Hepatocyte (in vitro differentiated cells): ENCODE measurements at regions not wholly inside any gene's neighbourhood (a gene's known extent, or its start where the extent isn't known, plus 50 kb on each side); places are given as distances from the start of the nearest gene placed in this dataset.

Experiments
- DNase-seq: peaks from one replicate; pipeline ENCODE4 v3.0.0-alpha.2; 2016; ENCODE audit warnings: low spot score
- H2AFZ ChIP-seq: fragments of 200-600 bp; sonication (generic); 2 replicates; pipeline ENCODE4 v1.6.0; 2016; ENCODE audit warnings: antibody characterized with exemption, mild to moderate bottlenecking
- H3K27ac ChIP-seq: fragments of 200-600 bp; sonication (generic); 2 replicates; pipeline ENCODE4 v1.5.1; 2016; ENCODE audit warnings: mild to moderate bottlenecking
- H3K27me3 ChIP-seq: fragments of 200-600 bp; sonication (generic); 2 replicates; pipeline ENCODE4 v1.6.1; 2016
- H3K36me3 ChIP-seq: fragments of 200-600 bp; sonication (generic); replicated peaks from 2 replicates; pipeline ENCODE4 v1.5.1; 2016; ENCODE audit warnings: low read depth; ENCODE audit not compliant: insufficient read depth
- H3K4me1 ChIP-seq: fragments of 200-600 bp; sonication (generic); 2 replicates; pipeline ENCODE4 v1.5.1; 2016; ENCODE audit warnings: mild to moderate bottlenecking, moderate library complexity; ENCODE audit not compliant: insufficient read depth
- H3K4me2 ChIP-seq: fragments of 200-600 bp; sonication (generic); 2 replicates; pipeline ENCODE4 v1.6.0; 2016
- H3K4me3 ChIP-seq: fragments of 200-600 bp; sonication (generic); 2 replicates; pipeline ENCODE4 v1.5.1; 2016; ENCODE audit warnings: mild to moderate bottlenecking
- H3K79me2 ChIP-seq: fragments of 200-600 bp; sonication (generic); 2 replicates; pipeline ENCODE4 v1.6.0; 2017; ENCODE audit warnings: mild to moderate bottlenecking
- H3K9me2 ChIP-seq: fragments of 200-600 bp; sonication (generic); replicated peaks from 2 replicates; pipeline ENCODE4 v1.6.0; 2017; ENCODE audit warnings: mild to moderate bottlenecking; ENCODE audit not compliant: insufficient read depth
- H3K9me3 ChIP-seq: fragments of 200-600 bp; sonication (generic); 2 replicates; pipeline ENCODE4 v1.5.1; 2016; ENCODE audit warnings: low read depth, mild to moderate bottlenecking
- H4K20me1 ChIP-seq: fragments of 200-600 bp; sonication (generic); 2 replicates; pipeline ENCODE4 v1.6.0; 2016; ENCODE audit warnings: mild to moderate bottlenecking; ENCODE audit not compliant: insufficient read depth, poor library complexity, severe bottlenecking
- CTCF ChIP-seq: fragments of 200-600 bp; sonication (generic); IDR thresholded peaks from 2 replicates; pipeline ENCODE4 v1.5.1; 2016; ENCODE audit warnings: antibody characterized with exemption, mild to moderate bottlenecking; ENCODE audit not compliant: poor library complexity
- EZH2 ChIP-seq: fragments of 200-600 bp; sonication (generic); IDR thresholded peaks from 2 replicates; pipeline ENCODE4 v1.6.1; 2016; ENCODE audit warnings: antibody characterized with exemption, mild to moderate bottlenecking, borderline replicate concordance
- EZH2phosphoT487 ChIP-seq: fragments of 200-600 bp; sonication (generic); IDR thresholded peaks from one replicate; pipeline ENCODE4 v1.6.1; 2018; ENCODE audit warnings: antibody characterized with exemption, mild to moderate bottlenecking, low read depth, moderate library complexity; ENCODE audit not compliant: unreplicated experiment, severe bottlenecking
- WGBS: methylation state at CpG from one replicate; pipeline ENCODE4 v1.1.6; 2016; ENCODE audit warnings: low lambda C conversion rate; ENCODE audit errors: missing lambda C conversion rate; 5-methylcytosine and 5-hydroxymethylcytosine counted together

GRCh38 chr1:17978016-17978415 is 129.6 kb upstream of the IGSF21 start:
- Histone ChIP-seq H3K9me3 (no peaks in the 10 kb centered on the region), H3K4me3 (no peak overlapping the region), H3K9me2 (no peaks in the 10 kb centered on the region), H3K4me2 (no peak overlapping the region), H3K79me2 (no peaks in the 10 kb centered on the region), H3K27ac (no peak overlapping the region), H2AFZ (no peak overlapping the region), H4K20me1 (no peaks in the 10 kb centered on the region), H3K36me3 (no peaks in the 10 kb centered on the region), H3K27me3 (peaks cover 11% of the 10 kb centered on the region), H3K4me1 (no peaks in the 10 kb centered on the region)
- 79% methylated on average over 3 of the region's 3 CpGs for WGBS
- no peak for DNase-seq
- TF ChIP-seq EZH2: no peak
- no peak for TF ChIP-seq EZH2phosphoT487
- TF ChIP-seq CTCF: no peak

GRCh38 chr1:17979815-17980214 is 127.8 kb upstream of the IGSF21 start:
- TF ChIP-seq EZH2 (no peak), CTCF (no peak), EZH2phosphoT487 (no peak)
- Histone ChIP-seq H3K79me2 (no peaks in the 10 kb centered on the region), H3K4me2 (no peak overlapping the region), H3K4me1 (no peaks in the 10 kb centered on the region), H3K4me3 (no peak overlapping the region), H3K27ac (no peak overlapping the region), H3K27me3 (peaks cover 3% of the 10 kb centered on the region), H3K9me2 (no peaks in the 10 kb centered on the region), H2AFZ (no peak overlapping the region), H3K36me3 (no peaks in the 10 kb centered on the region), H3K9me3 (no peaks in the 10 kb centered on the region), H4K20me1 (no peaks in the 10 kb centered on the region)
- no peak for DNase-seq
- 66% methylated on average over 6 of the region's 6 CpGs for WGBS

GRCh38 chr1:17982197-17982596 is 125.4 kb upstream of the IGSF21 start:
- Histone ChIP-seq H3K9me3 (no peaks in the 10 kb centered on the region), H3K27me3 (peaks cover 3% of the 10 kb centered on the region), H3K27ac (no peak overlapping the region), H3K4me1 (no peaks in the 10 kb centered on the region), H2AFZ (no peak overlapping the region), H3K36me3 (no peaks in the 10 kb centered on the region), H3K79me2 (no peaks in the 10 kb centered on the region), H4K20me1 (no peaks in the 10 kb centered on the region), H3K4me3 (no peak overlapping the region), H3K9me2 (no peaks in the 10 kb centered on the region), H3K4me2 (no peak overlapping the region)
- TF ChIP-seq CTCF: no peak
- no peak for TF ChIP-seq EZH2phosphoT487
- TF ChIP-seq EZH2: no peak
- DNase-seq: no peak
- WGBS: 84% methylated on average over 6 of the region's 6 CpGs

GRCh38 chr1:17984583-17984982 is 123.0 kb upstream of the IGSF21 start:
- Histone ChIP-seq H3K9me3 (no peaks in the 10 kb centered on the region), H3K27me3 (peaks cover 3% of the 10 kb centered on the region), H2AFZ (no peak overlapping the region), H3K9me2 (no peaks in the 10 kb centered on the region), H3K4me2 (no peak overlapping the region), H3K4me3 (no peak overlapping the region), H3K4me1 (no peaks in the 10 kb centered on the region), H3K36me3 (no peaks in the 10 kb centered on the region), H3K79me2 (no peaks in the 10 kb centered on the region), H4K20me1 (no peaks in the 10 kb centered on the region), H3K27ac (no peak overlapping the region)
- DNase-seq: peak; percentile 38
- TF ChIP-seq CTCF: peak; percentile 49
- TF ChIP-seq EZH2: no peak
- WGBS: 45% methylated on average over 9 of the region's 9 CpGs
